Liver (tissue), 8 donors: ENCODE measurements at regions not wholly inside any gene's neighbourhood (a gene's known extent, or its start where the extent isn't known, plus 50 kb on each side); places are given as distances from the start of the nearest gene placed in this dataset.

Experiments
- DNase-seq: peaks from one replicate; pipeline ENCODE4 v3.0.0-alpha.2; 2017; ENCODE audit warnings: low spot score
- H3K27ac ChIP-seq, 2 donors: one replicate each; pipeline ENCODE4 v1.7.0; 2013; ENCODE audit warnings: inconsistent platforms in 2 of 2, low read length in 2 of 2, control low read depth in 1 of 2, low read depth in 1 of 2, mild to moderate bottlenecking in 1 of 2
- H3K27me3 ChIP-seq, 4 donors: one replicate each; pipeline versions ENCODE4 v1.6.1 to v1.7.0; 2013; ENCODE audit warnings: low read length in 3 of 4, inconsistent platforms in 1 of 4, mild to moderate bottlenecking in 1 of 4, moderate library complexity in 1 of 4; ENCODE audit not compliant: control insufficient read depth in 4 of 4, insufficient read depth in 4 of 4
- H3K36me3 ChIP-seq, 4 donors: one replicate each; pipeline versions ENCODE4 v1.6.1 to v1.7.0; 2013; ENCODE audit warnings: low read length in 3 of 4, mild to moderate bottlenecking in 3 of 4, low read depth in 1 of 4, moderate library complexity in 1 of 4; ENCODE audit not compliant: control insufficient read depth in 4 of 4, insufficient read depth in 3 of 4
- H3K4me1 ChIP-seq, 4 donors: one replicate each; pipeline versions ENCODE4 v1.6.1 to v1.7.0; 2013; ENCODE audit warnings: low read length in 3 of 4, mild to moderate bottlenecking in 3 of 4, moderate library complexity in 1 of 4; ENCODE audit not compliant: control insufficient read depth in 4 of 4, insufficient read depth in 4 of 4
- H3K4me3 ChIP-seq, 3 donors: one replicate each; pipeline versions ENCODE4 v1.6.1 to v1.7.0; 2013; ENCODE audit warnings: low read length in 3 of 3, control low read depth in 1 of 3, low read depth in 1 of 3, mild to moderate bottlenecking in 1 of 3
- H3K9ac ChIP-seq, 2 donors: one replicate each; pipeline ENCODE4 v1.7.0; 2013; ENCODE audit warnings: low read length in 2 of 2, mild to moderate bottlenecking in 2 of 2, moderate library complexity in 2 of 2, control low read depth in 1 of 2, low read depth in 1 of 2
- H3K9me3 ChIP-seq, 4 donors: one replicate each; pipeline versions ENCODE4 v1.6.1 to v1.7.0; 2013; ENCODE audit warnings: low read length in 3 of 4; ENCODE audit not compliant: control insufficient read depth in 4 of 4
- ATF3 ChIP-seq: IDR thresholded peaks from 2 replicates; pipeline ENCODE4 v1.6.1; 2016; ENCODE audit warnings: antibody characterized with exemption
- CTCF ChIP-seq: fragments of 150-350 bp; IDR thresholded peaks from 2 replicates; pipeline ENCODE4 v1.5.1; 2017; ENCODE audit warnings: improper control_type of control experiment, low read depth, low read length; ENCODE audit not compliant: missing input control
- EGR1 ChIP-seq, 2 donors: IDR thresholded peaks; 2 replicates each; pipeline ENCODE4 v1.6.1; 2016 to 2018; ENCODE audit warnings: antibody characterized with exemption in 2 of 2, low read depth in 2 of 2
- FOXA1 ChIP-seq: IDR thresholded peaks from 2 replicates; pipeline ENCODE4 v1.6.1; 2016; ENCODE audit warnings: antibody characterized with exemption
- FOXA2 ChIP-seq: IDR thresholded peaks from 2 replicates; pipeline ENCODE4 v1.6.1; 2016; ENCODE audit warnings: antibody characterized with exemption
- GABPA ChIP-seq, 2 donors: IDR thresholded peaks in 1 of 2; conservative IDR thresholded peaks in 1 of 2; 2 replicates each; pipeline ENCODE4 v1.6.1; 2016; ENCODE audit warnings: antibody characterized with exemption in 2 of 2, mild to moderate bottlenecking in 1 of 2, moderate library complexity in 1 of 2
- HNF4A ChIP-seq, 2 donors: conservative IDR thresholded peaks; 2 replicates each; pipeline ENCODE4 v1.6.1; 2016; ENCODE audit warnings: antibody characterized with exemption in 2 of 2, mild to moderate bottlenecking in 2 of 2
- HNF4G ChIP-seq: IDR thresholded peaks from 2 replicates; pipeline ENCODE4 v1.6.1; 2016; ENCODE audit warnings: antibody characterized with exemption
- JUND ChIP-seq, 2 donors: IDR thresholded peaks; 2 replicates each; pipeline ENCODE4 v1.6.1; 2016; ENCODE audit warnings: antibody characterized with exemption in 2 of 2
- MAX ChIP-seq: IDR thresholded peaks from 2 replicates; pipeline ENCODE4 v1.6.1; 2016; ENCODE audit warnings: antibody characterized with exemption
- NR2F2 ChIP-seq: IDR thresholded peaks from 2 replicates; pipeline ENCODE4 v1.6.1; 2016; ENCODE audit warnings: antibody characterized with exemption
- RAD21 ChIP-seq, 2 donors: IDR thresholded peaks; 2 replicates each; pipeline ENCODE4 v1.6.1; 2016; ENCODE audit warnings: antibody characterized with exemption in 2 of 2, mild to moderate bottlenecking in 2 of 2
- REST ChIP-seq: IDR thresholded peaks from 2 replicates; pipeline ENCODE4 v1.6.1; 2016; ENCODE audit warnings: antibody characterized with exemption, mild to moderate bottlenecking
- RXRA ChIP-seq, 2 donors: IDR thresholded peaks; 2 replicates each; pipeline ENCODE4 v1.6.1; 2017 to 2018; ENCODE audit warnings: antibody characterized with exemption in 2 of 2, mild to moderate bottlenecking in 1 of 2
- SP1 ChIP-seq: IDR thresholded peaks from 2 replicates; pipeline ENCODE4 v1.6.1; 2018; ENCODE audit warnings: antibody characterized with exemption, mild to moderate bottlenecking
- TAF1 ChIP-seq: conservative IDR thresholded peaks from 2 replicates; pipeline ENCODE4 v1.6.1; 2016; ENCODE audit warnings: antibody characterized with exemption, mild to moderate bottlenecking
- YY1 ChIP-seq: IDR thresholded peaks from 2 replicates; pipeline ENCODE4 v1.6.1; 2016; ENCODE audit warnings: antibody characterized with exemption, mild to moderate bottlenecking
- ZBTB33 ChIP-seq: IDR thresholded peaks from 2 replicates; pipeline ENCODE4 v1.6.1; 2016; ENCODE audit warnings: antibody characterized with exemption
- WGBS: extraction: QIAGEN DNeasy Blood & Tissue Kit; methylation state at CpG from one replicate; pipeline ENCODE4 v1.1.7; 2013; 5-methylcytosine and 5-hydroxymethylcytosine counted together
- donor health status: healthy.
- donor health status: healthy.
- donor health status: healthy.
- donor health status: healthy.
- donor health status: healthy.

GRCh38 chr5:77853353-77853907, 77.3 kb upstream of the TBCA start (continued):
- TF ChIP-seq RXRA (IDR thresholded peaks at IDR 0.05) = no peak
- TF ChIP-seq YY1 = no peak

GRCh38 chr5:77852514-77853352, 76.6 kb upstream of the TBCA start:
- H3K27ac ChIP-seq = no peak overlapping the region
- H3K9ac ChIP-seq = peak overlapping the region in 1 of 2 donors; percentile 41
- peak; percentile 70 for DNase-seq
- no peaks in the 10 kb centered on the region for H3K9me3 ChIP-seq
- 4% methylated on average over 28 of the region's 28 CpGs for WGBS
- H3K4me3 ChIP-seq = peak overlapping the region; percentile 66 to 73 (median 67)
- TF ChIP-seq FOXA2 = no peak
- TF ChIP-seq REST = no peak
- peak in 1 of 2 donors; percentile 35 for TF ChIP-seq RAD21 (IDR thresholded peaks at IDR 0.05)
- peaks cover 0 to 6% (median 2%) of the 10 kb centered on the region in 4 donors for H3K4me1 ChIP-seq
- no peaks in the 10 kb centered on the region for H3K27me3 ChIP-seq
- no peaks in the 10 kb centered on the region for H3K36me3 ChIP-seq

GRCh38 chr5:77852068-77852513, 76.0 kb upstream of the TBCA start:
- no peak overlapping the region for H3K27ac ChIP-seq
- WGBS = 3% methylated on average over 13 of the region's 13 CpGs
- TF ChIP-seq SP1 (no peak), FOXA1 (no peak), HNF4G (no peak), TAF1 (no peak), ZBTB33 (no peak), EGR1 (IDR thresholded peaks at IDR 0.05; ENCODE audit: low read depth in 2 of 2) (no peak), GABPA (IDR thresholded peaks at IDR 0.05 in 1 of 2, conservative IDR thresholded peaks at IDR 0.05 in 1 of 2) (no peak), HNF4A (conservative IDR thresholded peaks at IDR 0.05) (no peak), JUND (IDR thresholded peaks at IDR 0.05) (no peak), RAD21 (IDR thresholded peaks at IDR 0.05) (no peak), RXRA (IDR thresholded peaks at IDR 0.05) (no peak), ATF3 (no peak), YY1 (no peak), MAX (no peak), CTCF (no peak), FOXA2 (no peak), NR2F2 (no peak)

More at GRCh38 chr5:77852068-77852513, 76.0 kb upstream of the TBCA start:
- Histone ChIP-seq H3K9me3 (no peaks in the 10 kb centered on the region), H3K9ac (peak overlapping the region; percentile 41 to 74), H3K27me3 (no peaks in the 10 kb centered on the region), H3K36me3 (no peaks in the 10 kb centered on the region), H3K4me1 (peaks cover 0 to 6% (median 2%) of the 10 kb centered on the region in 4 donors), H3K4me3 (peak overlapping the region; percentile 66 to 73 (median 67))
- no peak for DNase-seq
